K562 (cell line): ENCODE measurements at regions not wholly inside any gene's neighbourhood (a gene's known extent, or its start where the extent isn't known, plus 50 kb on each side); places are given as distances from the start of the nearest gene placed in this dataset.

Source experiments
- ATAC-seq: fragments of 200-7000 bp; cut with Tn5 transposase; 3 replicates; pipeline ENCODE4 v1.9.1; 2020; ENCODE audit warnings: moderate library complexity
- BruUV-seq: library from RNA; stranded (reverse); fragments of 400-500 nt; replicated peaks from 2 replicates; lab custom pipeline; 2021; lab: Mats Ljungman, UMichigan
- CTCF ChIA-PET: fragments of 300-600 bp; formaldehyde crosslinking; extraction: SDS; loops from one replicate; lab custom pipeline; 2021; ENCODE audit warnings: low intra/inter-chr PET ratio; lab: Yijun Ruan, JAX
- POLR2A ChIA-PET: fragments of 300-600, 350-650 bp; sonication (Branson Sonifier 250); formaldehyde crosslinking; extraction: SDS; loops from one replicate; lab custom pipeline; 2021; ENCODE audit warnings: antibody characterized with exemption, inconsistent platforms; lab: Yijun Ruan, JAX
- DNase-seq, 4 experiments: peaks; one replicate each; pipeline versions ENCODE4 v3.0.0 to v3.0.0-alpha.2; 2011 to 2018; ENCODE audit warnings: low spot score in 3 of 4, mixed read lengths in 3 of 4; ENCODE audit errors: extremely low read depth in 1 of 4
- FAIRE-seq: peaks from 2 replicates; lab custom pipeline; 2011; peaks lifted over from hg19 to GRCh38; lab: Jason Lieb, UNC
- H2AFZ ChIP-seq: 2 replicates; pipeline ENCODE4 v1.6.0; 2011; ENCODE audit warnings: low read depth, low read length, control low read depth, inconsistent platforms
- H3K27ac ChIP-seq: fragments of 200-600 bp; 3 replicates; pipeline ENCODE4 v1.8.0; 2011; ENCODE audit warnings: low read depth, mild to moderate bottlenecking, control low read depth, inconsistent platforms, low read length, moderate library complexity, mixed read lengths; ENCODE audit errors: extremely low read depth
- H3K27me3 ChIP-seq, 2 experiments: fragments of 300-600 bp in 1 of 2; 2 replicates in 1 of 2; 3 replicates in 1 of 2; pipeline versions ENCODE4 v1.6.0 to v1.8.0; 2011; ENCODE audit warnings: inconsistent platforms in 2 of 2, low read length in 2 of 2, mild to moderate bottlenecking in 1 of 2, mixed read lengths in 1 of 2, moderate library complexity in 1 of 2; ENCODE audit not compliant: control insufficient read depth in 2 of 2, insufficient read depth in 2 of 2
- H3K36me3 ChIP-seq: fragments of 300-600 bp; 3 replicates; pipeline ENCODE4 v1.8.0; 2011; ENCODE audit warnings: mild to moderate bottlenecking, low read length, inconsistent platforms; ENCODE audit not compliant: control insufficient read depth, insufficient read depth
- H3K4me1 ChIP-seq, 2 experiments: fragments of 200-600 bp in 1 of 2; replicated peaks in 1 of 2; 2 replicates in 1 of 2; 3 replicates in 1 of 2; pipeline versions ENCODE4 v1.5.1 to v1.8.0; 2011; ENCODE audit warnings: inconsistent platforms in 2 of 2, low read length in 2 of 2, mild to moderate bottlenecking in 1 of 2, mixed read lengths in 1 of 2, moderate library complexity in 1 of 2; ENCODE audit not compliant: control insufficient read depth in 2 of 2, insufficient read depth in 2 of 2
- H3K4me2 ChIP-seq: 2 replicates; pipeline ENCODE4 v1.6.1; 2011; ENCODE audit warnings: low read length, control low read depth, inconsistent platforms, mixed read lengths; ENCODE audit not compliant: insufficient read depth
- H3K4me3 ChIP-seq: fragments of 200-600 bp; sonication (generic), shearing (Covaris generic); 2 replicates; pipeline ENCODE4 v1.5.1; 2016; ENCODE audit warnings: control low read depth, inconsistent platforms
- H3K79me2 ChIP-seq: fragments of 200-600 bp; 3 replicates; pipeline ENCODE4 v1.8.0; 2011; ENCODE audit warnings: low read length, inconsistent platforms; ENCODE audit not compliant: control insufficient read depth, insufficient read depth
- H3K9ac ChIP-seq, 2 experiments: 2 replicates each; pipeline versions ENCODE4 v1.6.0 to v1.6.1; 2011; ENCODE audit warnings: low read depth in 2 of 2, low read length in 2 of 2, control low read depth in 1 of 2, inconsistent platforms in 1 of 2, mild to moderate bottlenecking in 1 of 2, mixed read lengths in 1 of 2; ENCODE audit not compliant: insufficient read depth in 1 of 2
- H3K9me1 ChIP-seq: one replicate; pipeline ENCODE4 v1.6.0; 2011; ENCODE audit warnings: inconsistent platforms, mild to moderate bottlenecking, low read length, moderate library complexity; ENCODE audit not compliant: control insufficient read depth, insufficient read depth
- H3K9me3 ChIP-seq: replicated peaks from 2 replicates; pipeline ENCODE4 v1.5.1; 2011; ENCODE audit warnings: low read depth, low read length, inconsistent platforms; ENCODE audit not compliant: control insufficient read depth, insufficient read depth
- H4K20me1 ChIP-seq: replicated peaks from 2 replicates; pipeline ENCODE4 v1.6.1; 2011; ENCODE audit warnings: low read length, inconsistent platforms, mixed read lengths; ENCODE audit not compliant: control insufficient read depth, insufficient read depth
- MAZ ChIP-seq, 2 experiments: fragments of 450-650 bp in 1 of 2; sonication (generic) in 1 of 2; formaldehyde crosslinking; IDR thresholded peaks in 1 of 2; conservative IDR thresholded peaks in 1 of 2; 2 replicates each; pipeline versions ENCODE4 v1.4.0 to v1.5.0; 2020; ENCODE audit warnings: mild to moderate bottlenecking in 1 of 2, missing genetic modification reagents in 1 of 2
- POLR2H ChIP-seq: IDR thresholded peaks from 2 replicates; pipeline ENCODE4 v1.6.1; 2016; ENCODE audit warnings: missing genetic modification characterization, low read depth, mild to moderate bottlenecking, control low read depth, missing compliant biosample characterization, moderate library complexity
- RBFOX2 ChIP-seq: fragments of 200-400 bp; formaldehyde crosslinking; IDR thresholded peaks from 2 replicates; pipeline ENCODE4 v1.6.1; 2017; ENCODE audit warnings: low read depth, mild to moderate bottlenecking, low read length, moderate library complexity
- WGBS: fragments of 100-300 bp; shearing (Covaris generic); methylation state at CpG from one replicate; pipeline ENCODE4 v1.1.6; 2016; ENCODE audit warnings: low coverage, mixed read lengths; ENCODE audit not compliant: insufficient coverage; ENCODE audit errors: missing lambda C conversion rate; 5-methylcytosine and 5-hydroxymethylcytosine counted together
- in situ Hi-C: fragments of 300-500 bp; cut with MboI; formaldehyde crosslinking; loops from 4 replicates; pipeline ENCODE4 v1.15.0; 2018; ENCODE audit warnings: inconsistent platforms, mixed read lengths
- intact Hi-C: fragments of 100-400 bp; cut with micrococcal nuclease; formaldehyde crosslinking; loops from 2 replicates; pipeline ENCODE4 v1.14.2; 2022
- TF ChIP-seq, protein P1 (sequence below): fragments of 200-600 bp; sonication (generic); IDR thresholded peaks from one replicate; pipeline ENCODE4 v1.6.1; 2012; ENCODE audit warnings: mild to moderate bottlenecking, low read depth, low read length, inconsistent platforms

DNA sequence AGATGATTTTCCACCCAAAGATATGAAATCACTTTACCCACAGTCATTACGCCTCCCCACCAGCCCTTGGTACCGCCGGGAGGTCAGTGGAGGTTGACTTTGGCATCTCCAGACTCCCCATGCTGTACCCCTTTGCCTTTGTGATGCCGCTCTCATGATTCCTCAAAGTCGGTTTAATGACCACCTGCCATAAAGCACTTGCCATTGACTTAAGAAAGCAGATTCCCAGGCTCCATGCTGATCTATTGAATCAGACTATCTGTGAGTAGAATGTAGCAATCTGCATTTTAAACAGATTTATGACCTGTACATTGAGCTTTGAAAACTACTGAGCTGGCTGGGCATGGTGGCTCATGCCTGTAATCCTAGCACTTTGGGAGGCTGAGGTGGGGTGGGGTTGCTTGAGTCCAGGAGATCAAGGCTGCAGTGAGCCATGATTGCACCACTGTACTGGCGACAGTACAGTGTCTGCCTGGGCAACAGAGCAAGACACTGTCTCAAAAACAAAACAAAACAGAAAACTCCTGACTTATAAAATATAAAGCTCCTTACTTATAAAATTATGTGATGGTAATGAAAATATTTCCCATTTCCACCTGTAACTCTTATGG is 235.2 kb downstream of the KLF5 start:
- intact Hi-C loops, result no loop called here
- TF ChIP-seq MAZ (CRISPR knock-in tag; conservative IDR thresholded peaks at IDR 0.05 in 1 of 2, IDR thresholded peaks at IDR 0.05 in 1 of 2) (no peak), POLR2H (tag) (no peak), RBFOX2 (no peak)
- TF ChIP-seq, protein P1, sequence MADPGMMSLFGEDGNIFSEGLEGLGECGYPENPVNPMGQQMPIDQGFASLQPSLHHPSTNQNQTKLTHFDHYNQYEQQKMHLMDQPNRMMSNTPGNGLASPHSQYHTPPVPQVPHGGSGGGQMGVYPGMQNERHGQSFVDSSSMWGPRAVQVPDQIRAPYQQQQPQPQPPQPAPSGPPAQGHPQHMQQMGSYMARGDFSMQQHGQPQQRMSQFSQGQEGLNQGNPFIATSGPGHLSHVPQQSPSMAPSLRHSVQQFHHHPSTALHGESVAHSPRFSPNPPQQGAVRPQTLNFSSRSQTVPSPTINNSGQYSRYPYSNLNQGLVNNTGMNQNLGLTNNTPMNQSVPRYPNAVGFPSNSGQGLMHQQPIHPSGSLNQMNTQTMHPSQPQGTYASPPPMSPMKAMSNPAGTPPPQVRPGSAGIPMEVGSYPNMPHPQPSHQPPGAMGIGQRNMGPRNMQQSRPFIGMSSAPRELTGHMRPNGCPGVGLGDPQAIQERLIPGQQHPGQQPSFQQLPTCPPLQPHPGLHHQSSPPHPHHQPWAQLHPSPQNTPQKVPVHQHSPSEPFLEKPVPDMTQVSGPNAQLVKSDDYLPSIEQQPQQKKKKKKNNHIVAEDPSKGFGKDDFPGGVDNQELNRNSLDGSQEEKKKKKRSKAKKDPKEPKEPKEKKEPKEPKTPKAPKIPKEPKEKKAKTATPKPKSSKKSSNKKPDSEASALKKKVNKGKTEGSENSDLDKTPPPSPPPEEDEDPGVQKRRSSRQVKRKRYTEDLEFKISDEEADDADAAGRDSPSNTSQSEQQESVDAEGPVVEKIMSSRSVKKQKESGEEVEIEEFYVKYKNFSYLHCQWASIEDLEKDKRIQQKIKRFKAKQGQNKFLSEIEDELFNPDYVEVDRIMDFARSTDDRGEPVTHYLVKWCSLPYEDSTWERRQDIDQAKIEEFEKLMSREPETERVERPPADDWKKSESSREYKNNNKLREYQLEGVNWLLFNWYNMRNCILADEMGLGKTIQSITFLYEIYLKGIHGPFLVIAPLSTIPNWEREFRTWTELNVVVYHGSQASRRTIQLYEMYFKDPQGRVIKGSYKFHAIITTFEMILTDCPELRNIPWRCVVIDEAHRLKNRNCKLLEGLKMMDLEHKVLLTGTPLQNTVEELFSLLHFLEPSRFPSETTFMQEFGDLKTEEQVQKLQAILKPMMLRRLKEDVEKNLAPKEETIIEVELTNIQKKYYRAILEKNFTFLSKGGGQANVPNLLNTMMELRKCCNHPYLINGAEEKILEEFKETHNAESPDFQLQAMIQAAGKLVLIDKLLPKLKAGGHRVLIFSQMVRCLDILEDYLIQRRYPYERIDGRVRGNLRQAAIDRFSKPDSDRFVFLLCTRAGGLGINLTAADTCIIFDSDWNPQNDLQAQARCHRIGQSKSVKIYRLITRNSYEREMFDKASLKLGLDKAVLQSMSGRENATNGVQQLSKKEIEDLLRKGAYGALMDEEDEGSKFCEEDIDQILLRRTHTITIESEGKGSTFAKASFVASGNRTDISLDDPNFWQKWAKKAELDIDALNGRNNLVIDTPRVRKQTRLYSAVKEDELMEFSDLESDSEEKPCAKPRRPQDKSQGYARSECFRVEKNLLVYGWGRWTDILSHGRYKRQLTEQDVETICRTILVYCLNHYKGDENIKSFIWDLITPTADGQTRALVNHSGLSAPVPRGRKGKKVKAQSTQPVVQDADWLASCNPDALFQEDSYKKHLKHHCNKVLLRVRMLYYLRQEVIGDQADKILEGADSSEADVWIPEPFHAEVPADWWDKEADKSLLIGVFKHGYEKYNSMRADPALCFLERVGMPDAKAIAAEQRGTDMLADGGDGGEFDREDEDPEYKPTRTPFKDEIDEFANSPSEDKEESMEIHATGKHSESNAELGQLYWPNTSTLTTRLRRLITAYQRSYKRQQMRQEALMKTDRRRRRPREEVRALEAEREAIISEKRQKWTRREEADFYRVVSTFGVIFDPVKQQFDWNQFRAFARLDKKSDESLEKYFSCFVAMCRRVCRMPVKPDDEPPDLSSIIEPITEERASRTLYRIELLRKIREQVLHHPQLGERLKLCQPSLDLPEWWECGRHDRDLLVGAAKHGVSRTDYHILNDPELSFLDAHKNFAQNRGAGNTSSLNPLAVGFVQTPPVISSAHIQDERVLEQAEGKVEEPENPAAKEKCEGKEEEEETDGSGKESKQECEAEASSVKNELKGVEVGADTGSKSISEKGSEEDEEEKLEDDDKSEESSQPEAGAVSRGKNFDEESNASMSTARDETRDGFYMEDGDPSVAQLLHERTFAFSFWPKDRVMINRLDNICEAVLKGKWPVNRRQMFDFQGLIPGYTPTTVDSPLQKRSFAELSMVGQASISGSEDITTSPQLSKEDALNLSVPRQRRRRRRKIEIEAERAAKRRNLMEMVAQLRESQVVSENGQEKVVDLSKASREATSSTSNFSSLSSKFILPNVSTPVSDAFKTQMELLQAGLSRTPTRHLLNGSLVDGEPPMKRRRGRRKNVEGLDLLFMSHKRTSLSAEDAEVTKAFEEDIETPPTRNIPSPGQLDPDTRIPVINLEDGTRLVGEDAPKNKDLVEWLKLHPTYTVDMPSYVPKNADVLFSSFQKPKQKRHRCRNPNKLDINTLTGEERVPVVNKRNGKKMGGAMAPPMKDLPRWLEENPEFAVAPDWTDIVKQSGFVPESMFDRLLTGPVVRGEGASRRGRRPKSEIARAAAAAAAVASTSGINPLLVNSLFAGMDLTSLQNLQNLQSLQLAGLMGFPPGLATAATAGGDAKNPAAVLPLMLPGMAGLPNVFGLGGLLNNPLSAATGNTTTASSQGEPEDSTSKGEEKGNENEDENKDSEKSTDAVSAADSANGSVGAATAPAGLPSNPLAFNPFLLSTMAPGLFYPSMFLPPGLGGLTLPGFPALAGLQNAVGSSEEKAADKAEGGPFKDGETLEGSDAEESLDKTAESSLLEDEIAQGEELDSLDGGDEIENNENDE, result no peak
- DNase-seq, result no peak
- no peaks in the 10 kb centered on the region for H3K79me2 ChIP-seq
- no peaks in the 10 kb centered on the region for H3K4me1 ChIP-seq
- H3K9me3 ChIP-seq, result no peaks in the 10 kb centered on the region
- H3K9me1 ChIP-seq, result no peaks in the 10 kb centered on the region
- in situ Hi-C loops, result no loop called here
- no peaks in the 10 kb centered on the region for H4K20me1 ChIP-seq
- no peaks in the 10 kb centered on the region for H3K27me3 ChIP-seq
- ChIA-PET POLR2A (no interaction called here), CTCF (no interaction called here)
- H2AFZ ChIP-seq, result no peak overlapping the region
- H3K4me3 ChIP-seq, result no peak overlapping the region
- 0% methylated on average over 2 of the region's 6 CpGs for WGBS
- no peaks in the 10 kb centered on the region for H3K36me3 ChIP-seq
- no peak overlapping the region for H3K9ac ChIP-seq
- H3K27ac ChIP-seq, result no peak overlapping the region
- no TSS peak for BruUV-seq
- FAIRE-seq, result no peak
- ATAC-seq, result no peak
- H3K4me2 ChIP-seq, result no peak overlapping the region
